K562 (cell line): ENCODE measurements at regions not wholly inside any gene's neighbourhood (a gene's known extent, or its start where the extent isn't known, plus 50 kb on each side); places are given as distances from the start of the nearest gene placed in this dataset.

Experiments
- ATAC-seq: fragments of 200-7000 bp; cut with Tn5 transposase; 3 replicates; pipeline ENCODE4 v1.9.1; 2020; ENCODE audit warnings: moderate library complexity
- BruUV-seq: library from RNA; stranded (reverse); fragments of 400-500 nt; replicated peaks from 2 replicates; lab custom pipeline; 2021; lab: Mats Ljungman, UMichigan
- CTCF ChIA-PET: fragments of 300-600 bp; formaldehyde crosslinking; extraction: SDS; loops from one replicate; lab custom pipeline; 2021; ENCODE audit warnings: low intra/inter-chr PET ratio; lab: Yijun Ruan, JAX
- POLR2A ChIA-PET: fragments of 300-600, 350-650 bp; sonication (Branson Sonifier 250); formaldehyde crosslinking; extraction: SDS; loops from one replicate; lab custom pipeline; 2021; ENCODE audit warnings: antibody characterized with exemption, inconsistent platforms; lab: Yijun Ruan, JAX
- DNase-seq, 4 experiments: peaks; one replicate each; pipeline versions ENCODE4 v3.0.0 to v3.0.0-alpha.2; 2011 to 2018; ENCODE audit warnings: low spot score in 3 of 4, mixed read lengths in 3 of 4; ENCODE audit errors: extremely low read depth in 1 of 4
- FAIRE-seq: peaks from 2 replicates; lab custom pipeline; 2011; peaks lifted over from hg19 to GRCh38; lab: Jason Lieb, UNC
- H2AFZ ChIP-seq: 2 replicates; pipeline ENCODE4 v1.6.0; 2011; ENCODE audit warnings: low read depth, low read length, control low read depth, inconsistent platforms
- H3K27ac ChIP-seq: fragments of 200-600 bp; 3 replicates; pipeline ENCODE4 v1.8.0; 2011; ENCODE audit warnings: low read depth, mild to moderate bottlenecking, control low read depth, inconsistent platforms, low read length, moderate library complexity, mixed read lengths; ENCODE audit errors: extremely low read depth
- H3K27me3 ChIP-seq, 2 experiments: fragments of 300-600 bp in 1 of 2; 2 replicates in 1 of 2; 3 replicates in 1 of 2; pipeline versions ENCODE4 v1.6.0 to v1.8.0; 2011; ENCODE audit warnings: inconsistent platforms in 2 of 2, low read length in 2 of 2, mild to moderate bottlenecking in 1 of 2, mixed read lengths in 1 of 2, moderate library complexity in 1 of 2; ENCODE audit not compliant: control insufficient read depth in 2 of 2, insufficient read depth in 2 of 2
- H3K36me3 ChIP-seq: fragments of 300-600 bp; 3 replicates; pipeline ENCODE4 v1.8.0; 2011; ENCODE audit warnings: mild to moderate bottlenecking, low read length, inconsistent platforms; ENCODE audit not compliant: control insufficient read depth, insufficient read depth
- H3K4me1 ChIP-seq, 2 experiments: fragments of 200-600 bp in 1 of 2; replicated peaks in 1 of 2; 2 replicates in 1 of 2; 3 replicates in 1 of 2; pipeline versions ENCODE4 v1.5.1 to v1.8.0; 2011; ENCODE audit warnings: inconsistent platforms in 2 of 2, low read length in 2 of 2, mild to moderate bottlenecking in 1 of 2, mixed read lengths in 1 of 2, moderate library complexity in 1 of 2; ENCODE audit not compliant: control insufficient read depth in 2 of 2, insufficient read depth in 2 of 2
- H3K4me2 ChIP-seq: 2 replicates; pipeline ENCODE4 v1.6.1; 2011; ENCODE audit warnings: low read length, control low read depth, inconsistent platforms, mixed read lengths; ENCODE audit not compliant: insufficient read depth
- H3K4me3 ChIP-seq: fragments of 200-600 bp; sonication (generic), shearing (Covaris generic); 2 replicates; pipeline ENCODE4 v1.5.1; 2016; ENCODE audit warnings: control low read depth, inconsistent platforms
- H3K79me2 ChIP-seq: fragments of 200-600 bp; 3 replicates; pipeline ENCODE4 v1.8.0; 2011; ENCODE audit warnings: low read length, inconsistent platforms; ENCODE audit not compliant: control insufficient read depth, insufficient read depth
- H3K9ac ChIP-seq, 2 experiments: 2 replicates each; pipeline versions ENCODE4 v1.6.0 to v1.6.1; 2011; ENCODE audit warnings: low read depth in 2 of 2, low read length in 2 of 2, control low read depth in 1 of 2, inconsistent platforms in 1 of 2, mild to moderate bottlenecking in 1 of 2, mixed read lengths in 1 of 2; ENCODE audit not compliant: insufficient read depth in 1 of 2
- H3K9me1 ChIP-seq: one replicate; pipeline ENCODE4 v1.6.0; 2011; ENCODE audit warnings: inconsistent platforms, mild to moderate bottlenecking, low read length, moderate library complexity; ENCODE audit not compliant: control insufficient read depth, insufficient read depth
- H3K9me3 ChIP-seq: replicated peaks from 2 replicates; pipeline ENCODE4 v1.5.1; 2011; ENCODE audit warnings: low read depth, low read length, inconsistent platforms; ENCODE audit not compliant: control insufficient read depth, insufficient read depth
- H4K20me1 ChIP-seq: replicated peaks from 2 replicates; pipeline ENCODE4 v1.6.1; 2011; ENCODE audit warnings: low read length, inconsistent platforms, mixed read lengths; ENCODE audit not compliant: control insufficient read depth, insufficient read depth
- BRCA1 ChIP-seq, 2 experiments: fragments of 450-650 bp in 1 of 2; sonication (generic) in 1 of 2; formaldehyde crosslinking in 1 of 2; IDR thresholded peaks; 2 replicates each; pipeline versions ENCODE4 v1.5.0 to v1.6.1; 2017 to 2020; ENCODE audit warnings: mild to moderate bottlenecking in 1 of 2, missing genetic modification reagents in 1 of 2
- FOXJ3 ChIP-seq: sonication (generic); formaldehyde crosslinking; IDR thresholded peaks from 2 replicates; pipeline ENCODE4 v1.4.0; 2020; ENCODE audit warnings: mild to moderate bottlenecking, missing genetic modification reagents
- HMGXB4 ChIP-seq: sonication (generic); formaldehyde crosslinking; IDR thresholded peaks from 2 replicates; pipeline ENCODE4 v1.8.1; 2023; ENCODE audit warnings: mild to moderate bottlenecking, missing genetic modification reagents
- NFATC3 ChIP-seq: fragments of 450-650 bp; IDR thresholded peaks from 2 replicates; pipeline ENCODE4 v1.6.1; 2017; ENCODE audit warnings: mild to moderate bottlenecking
- RBM25 ChIP-seq: fragments of 200-400 bp; formaldehyde crosslinking; IDR thresholded peaks from 2 replicates; pipeline ENCODE4 v1.6.1; 2018; ENCODE audit warnings: low read length, low read depth, moderate library complexity; ENCODE audit not compliant: severe bottlenecking
- THRA ChIP-seq: fragments of 450-650 bp; IDR thresholded peaks from 2 replicates; pipeline ENCODE4 v1.6.1; 2017; ENCODE audit warnings: mild to moderate bottlenecking, moderate library complexity
- THRB ChIP-seq: fragments of 450-650 bp; formaldehyde crosslinking; conservative IDR thresholded peaks from 2 replicates; pipeline ENCODE4 v1.4.0; 2022; ENCODE audit warnings: mild to moderate bottlenecking, missing genetic modification characterization
- USF2 ChIP-seq: sonication (generic); formaldehyde crosslinking; IDR thresholded peaks from 2 replicates; pipeline ENCODE4 v1.5.0; 2020; ENCODE audit warnings: missing genetic modification reagents
- ZKSCAN8 ChIP-seq: fragments of 200-800 bp; sonication (Bioruptor generic); IDR thresholded peaks from 2 replicates; pipeline ENCODE4 v1.6.1; 2016; ENCODE audit warnings: missing genetic modification characterization, missing compliant biosample characterization
- ZNF395 ChIP-seq: fragments of 200-800 bp; sonication (Bioruptor generic); IDR thresholded peaks from 2 replicates; pipeline ENCODE4 v1.6.1; 2017; ENCODE audit warnings: missing genetic modification characterization, missing compliant biosample characterization
- ZNF518B ChIP-seq: fragments of 250-450 bp; sonication (Bioruptor Pico); IDR thresholded peaks from 2 replicates; pipeline ENCODE4 v1.5.0; 2021; ENCODE audit warnings: mild to moderate bottlenecking, moderate library complexity
- WGBS: fragments of 100-300 bp; shearing (Covaris generic); methylation state at CpG from one replicate; pipeline ENCODE4 v1.1.6; 2016; ENCODE audit warnings: low coverage, mixed read lengths; ENCODE audit not compliant: insufficient coverage; ENCODE audit errors: missing lambda C conversion rate; 5-methylcytosine and 5-hydroxymethylcytosine counted together
- in situ Hi-C: fragments of 300-500 bp; cut with MboI; formaldehyde crosslinking; loops from 4 replicates; pipeline ENCODE4 v1.15.0; 2018; ENCODE audit warnings: inconsistent platforms, mixed read lengths
- intact Hi-C: fragments of 100-400 bp; cut with micrococcal nuclease; formaldehyde crosslinking; loops from 2 replicates; pipeline ENCODE4 v1.14.2; 2022

- no peak overlapping the region for H3K9ac ChIP-seq
- ATAC-seq (no peak), DNase-seq (no peak), FAIRE-seq (no peak)
- no TSS peak for BruUV-seq
- in situ Hi-C loops (no loop called here), intact Hi-C loops (no loop called here)
- H3K9me3 ChIP-seq: no peaks in the 10 kb centered on the region
- no peaks in the 10 kb centered on the region for H3K9me1 ChIP-seq
- no peak overlapping the region for H3K4me3 ChIP-seq
- POLR2A ChIA-PET: no interaction called here
- CTCF ChIA-PET: no interaction called here
- H2AFZ ChIP-seq: no peak overlapping the region
- no peak overlapping the region for H3K27ac ChIP-seq
- H3K4me1 ChIP-seq: no peaks in the 10 kb centered on the region
- H3K27me3 ChIP-seq: no peaks in the 10 kb centered on the region
- no peaks in the 10 kb centered on the region for H3K36me3 ChIP-seq
- whole genome bisulfite sequencing: 0% methylated on average over 2 of the region's 2 CpGs
- H3K4me2 ChIP-seq: no peak overlapping the region
- H3K79me2 ChIP-seq: no peaks in the 10 kb centered on the region
- no peaks in the 10 kb centered on the region for H4K20me1 ChIP-seq
- no peak for TF ChIP-seq ZKSCAN8 (CRISPR knock-in tag)
- no peak for TF ChIP-seq NFATC3
- TF ChIP-seq BRCA1 (IDR thresholded peaks at IDR 0.05): no peak
- TF ChIP-seq BRCA1 (CRISPR knock-in tag; IDR thresholded peaks at IDR 0.05): no peak
- no peak for TF ChIP-seq RBM25
- no peak for TF ChIP-seq ZNF518B (CRISPR knock-in tag)
- no peak for TF ChIP-seq USF2
- no peak for TF ChIP-seq FOXJ3 (CRISPR knock-in tag)
- no peak for TF ChIP-seq THRA
- TF ChIP-seq THRB (CRISPR knock-in tag): no peak
- no peak for TF ChIP-seq ZNF395
- TF ChIP-seq HMGXB4 (CRISPR knock-in tag): no peak
Measured at GRCh38 chr2:16584824-16585540, 80.7 kb downstream of the CYRIA start.
